ENCODE measurements at regions not wholly inside any gene's neighbourhood (a gene's known extent, or its start where the extent isn't known, plus 50 kb on each side); places are given as distances from the start of the nearest gene placed in this dataset.
A peak's percentile ranks its signal among the peaks of the same experiment; 100 is the strongest.

DNA sequence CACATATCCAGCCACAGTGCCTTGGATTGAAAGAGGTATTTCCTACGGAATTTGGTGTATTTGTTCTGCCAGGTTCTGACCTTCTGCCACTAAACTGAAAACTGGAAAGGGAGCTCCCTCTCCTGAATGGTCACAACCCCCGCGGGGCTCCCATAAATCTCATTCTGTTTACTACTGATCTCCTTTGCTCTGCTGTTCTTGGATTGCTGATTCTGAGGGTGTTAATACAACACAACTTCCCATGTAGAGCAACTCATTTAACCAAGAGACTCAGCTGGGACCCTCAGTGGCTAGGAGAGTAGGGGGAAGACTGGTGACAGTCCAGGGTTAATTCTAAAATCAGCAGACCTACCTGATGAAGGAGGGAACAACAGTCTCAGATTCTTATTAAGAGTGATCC lies 662.9 kb downstream of the INHBA start:
- no peak overlapping the region for H3K23ac ChIP-seq (ENCODE audit: low read length in 2 of 2)
- H3K9me3 ChIP-seq (ENCODE audit: control insufficient read depth, low read length), result peaks cover 7% of the 10 kb centered on the region
- H2BK15ac ChIP-seq (ENCODE audit: low read depth, poor library complexity, severe bottlenecking), result no peak overlapping the region
- no peak overlapping the region for H3K27ac ChIP-seq (ENCODE audit: low read length, poor library complexity, severe bottlenecking)
- H3K4me1 ChIP-seq (ENCODE audit: control insufficient read depth, insufficient read depth, low read depth, low read length), result peaks cover 5% of the 10 kb centered on the region
- H3K18ac ChIP-seq (ENCODE audit: low read depth in 1 of 2, low read length in 2 of 2), result no peak overlapping the region
- no peak overlapping the region for H3K9ac ChIP-seq (ENCODE audit: low read length)
- no peak overlapping the region for H2BK12ac ChIP-seq (ENCODE audit: low read length in 2 of 2)
- no peak overlapping the region for H2BK5ac ChIP-seq (ENCODE audit: low read depth, low read length, poor library complexity, severe bottlenecking)
- H3K36me3 ChIP-seq (ENCODE audit: control insufficient read depth in 1 of 2, insufficient read depth in 2 of 2, low read depth in 1 of 2, low read length in 2 of 2), result no peaks in the 10 kb centered on the region
- no peak overlapping the region for H3K4ac ChIP-seq (ENCODE audit: low read depth in 1 of 2, low read length in 2 of 2)
- no peak overlapping the region for H2BK120ac ChIP-seq (ENCODE audit: low read depth, low read length)
- no peak for DNase-seq
- H3K4me3 ChIP-seq (ENCODE audit: insufficient read depth in 1 of 2, low read depth in 1 of 2, low read length in 2 of 2), result no peak overlapping the region
- no peak overlapping the region for H3K4me2 ChIP-seq (ENCODE audit: low read length, poor library complexity, severe bottlenecking)
- 78% methylated on average over 1 of the region's 3 CpGs for WGBS
- no peak overlapping the region for H2AFZ ChIP-seq (ENCODE audit: low read depth, low read length)
- no peak overlapping the region for H4K8ac ChIP-seq (ENCODE audit: low read length)
- no peak overlapping the region for H4K91ac ChIP-seq (ENCODE audit: low read length)
- H3K14ac ChIP-seq (ENCODE audit: low read length in 2 of 2), result no peak overlapping the region
- H3K27me3 ChIP-seq (ENCODE audit: control insufficient read depth in 1 of 2, insufficient read depth in 1 of 2, low read length in 2 of 2), result no peaks in the 10 kb centered on the region
- no peaks in the 10 kb centered on the region for H3K79me1 ChIP-seq (replicated peaks; ENCODE audit: low read length, poor library complexity, severe bottlenecking)
- H2AK5ac ChIP-seq (ENCODE audit: low read length, severe bottlenecking), result no peak overlapping the region

DNA sequence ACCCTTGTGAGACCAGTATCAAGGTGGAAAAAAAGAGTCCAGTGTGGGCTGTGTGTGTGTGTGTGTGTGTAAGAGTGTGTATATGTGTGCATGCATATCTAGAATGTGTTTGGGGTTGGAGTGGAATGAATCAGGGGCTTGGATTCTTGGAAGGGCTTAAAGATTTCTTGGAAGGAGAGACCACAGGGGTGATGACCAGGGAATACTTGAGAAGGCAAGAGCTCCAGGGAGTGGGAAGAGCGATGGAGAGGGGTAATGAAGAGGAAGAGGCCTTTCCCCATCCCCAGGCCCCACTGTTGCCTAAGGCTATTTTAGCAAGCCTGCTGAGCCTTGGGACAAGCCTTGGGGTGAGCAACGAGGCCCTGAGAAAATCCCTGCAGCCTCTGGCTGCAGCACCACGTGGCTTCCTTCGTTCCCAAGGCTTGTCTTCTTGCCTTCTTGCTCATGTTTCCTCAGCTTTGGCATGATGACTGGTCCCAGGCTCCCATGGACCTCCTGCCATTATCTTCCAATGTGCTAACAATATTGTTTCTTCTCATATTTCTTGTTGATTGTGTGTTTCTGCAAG lies 663.4 kb downstream of the INHBA start:
- no peaks in the 10 kb centered on the region for H3K36me3 ChIP-seq (ENCODE audit: control insufficient read depth in 1 of 2, insufficient read depth in 2 of 2, low read depth in 1 of 2, low read length in 2 of 2)
- H2BK5ac ChIP-seq (ENCODE audit: low read depth, low read length, poor library complexity, severe bottlenecking), result no peak overlapping the region
- H3K4ac ChIP-seq (ENCODE audit: low read depth in 1 of 2, low read length in 2 of 2), result no peak overlapping the region
- no peak overlapping the region for H3K23ac ChIP-seq (ENCODE audit: low read length in 2 of 2)
- no peak overlapping the region for H2BK120ac ChIP-seq (ENCODE audit: low read depth, low read length)
- H3K4me3 ChIP-seq (ENCODE audit: insufficient read depth in 1 of 2, low read depth in 1 of 2, low read length in 2 of 2), result no peak overlapping the region
- no peaks in the 10 kb centered on the region for H3K79me1 ChIP-seq (replicated peaks; ENCODE audit: low read length, poor library complexity, severe bottlenecking)
- H4K91ac ChIP-seq (ENCODE audit: low read length), result no peak overlapping the region
- no peak overlapping the region for H3K14ac ChIP-seq (ENCODE audit: low read length in 2 of 2)
- H3K27ac ChIP-seq (ENCODE audit: low read length, poor library complexity, severe bottlenecking), result no peak overlapping the region
- H3K4me2 ChIP-seq (ENCODE audit: low read length, poor library complexity, severe bottlenecking), result no peak overlapping the region
- peak; percentile 27 for DNase-seq
- peaks cover 5% of the 10 kb centered on the region for H3K4me1 ChIP-seq (ENCODE audit: control insufficient read depth, insufficient read depth, low read depth, low read length)
- H3K9me3 ChIP-seq (ENCODE audit: control insufficient read depth, low read length), result peaks cover 7% of the 10 kb centered on the region
- H3K27me3 ChIP-seq (ENCODE audit: control insufficient read depth in 1 of 2, insufficient read depth in 1 of 2, low read length in 2 of 2), result no peaks in the 10 kb centered on the region
- 72% methylated on average over 4 of the region's 4 CpGs for WGBS
- no peak overlapping the region for H2BK15ac ChIP-seq (ENCODE audit: low read depth, poor library complexity, severe bottlenecking)
- H3K18ac ChIP-seq (ENCODE audit: low read depth in 1 of 2, low read length in 2 of 2), result no peak overlapping the region
- no peak overlapping the region for H2AFZ ChIP-seq (ENCODE audit: low read depth, low read length)
- H3K9ac ChIP-seq (ENCODE audit: low read length), result no peak overlapping the region
- no peak overlapping the region for H2AK5ac ChIP-seq (ENCODE audit: low read length, severe bottlenecking)
- no peak overlapping the region for H2BK12ac ChIP-seq (ENCODE audit: low read length in 2 of 2)
- H4K8ac ChIP-seq (ENCODE audit: low read length), result no peak overlapping the region

DNA sequence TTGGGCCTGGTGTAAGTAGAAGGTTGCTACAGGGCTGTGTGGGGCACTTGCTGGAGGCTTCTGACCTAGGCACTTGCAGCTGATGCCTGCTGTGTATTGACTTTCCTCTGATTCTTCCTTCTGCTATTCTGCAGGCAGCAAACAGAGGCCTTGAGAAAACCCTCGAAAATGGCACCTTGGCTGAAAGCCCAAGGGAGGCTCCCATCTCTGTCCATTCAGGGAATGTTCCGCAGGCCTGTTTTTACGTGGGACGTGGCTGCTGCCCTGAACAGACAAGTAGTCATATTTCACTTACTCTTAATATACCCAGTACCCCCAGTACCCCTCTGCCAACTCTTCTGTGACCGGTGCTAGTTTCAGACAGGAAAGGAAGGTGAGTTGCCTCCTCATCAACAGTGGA lies 664.7 kb downstream of the INHBA start:
- peak overlapping the region in 1 of 2 experiments; percentile 9 for H3K4ac ChIP-seq (ENCODE audit: low read depth in 1 of 2, low read length in 2 of 2)
- H4K91ac ChIP-seq (ENCODE audit: low read length), result no peak overlapping the region
- H3K9me3 ChIP-seq (ENCODE audit: control insufficient read depth, low read length), result peaks cover 3% of the 10 kb centered on the region
- no peak overlapping the region for H2BK120ac ChIP-seq (ENCODE audit: low read depth, low read length)
- peak overlapping the region in 1 of 2 experiments; percentile 3 for H2BK12ac ChIP-seq (ENCODE audit: low read length in 2 of 2)
- no peak overlapping the region for H2BK5ac ChIP-seq (ENCODE audit: low read depth, low read length, poor library complexity, severe bottlenecking)
- no peaks in the 10 kb centered on the region for H3K36me3 ChIP-seq (ENCODE audit: control insufficient read depth in 1 of 2, insufficient read depth in 2 of 2, low read depth in 1 of 2, low read length in 2 of 2)
- no peak overlapping the region for H3K18ac ChIP-seq (ENCODE audit: low read depth in 1 of 2, low read length in 2 of 2)
- WGBS, result 95% methylated on average over 5 of the region's 5 CpGs
- no peak overlapping the region for H3K27ac ChIP-seq (ENCODE audit: low read length, poor library complexity, severe bottlenecking)
- DNase-seq, result no peak
- H3K79me1 ChIP-seq (replicated peaks; ENCODE audit: low read length, poor library complexity, severe bottlenecking), result no peaks in the 10 kb centered on the region
- no peak overlapping the region for H2AK5ac ChIP-seq (ENCODE audit: low read length, severe bottlenecking)
- no peak overlapping the region for H4K8ac ChIP-seq (ENCODE audit: low read length)
- H2AFZ ChIP-seq (ENCODE audit: low read depth, low read length), result no peak overlapping the region
- no peak overlapping the region for H3K9ac ChIP-seq (ENCODE audit: low read length)
- no peak overlapping the region for H3K4me2 ChIP-seq (ENCODE audit: low read length, poor library complexity, severe bottlenecking)
- no peak overlapping the region for H3K4me3 ChIP-seq (ENCODE audit: insufficient read depth in 1 of 2, low read depth in 1 of 2, low read length in 2 of 2)
- H2BK15ac ChIP-seq (ENCODE audit: low read depth, poor library complexity, severe bottlenecking), result no peak overlapping the region
- H3K23ac ChIP-seq (ENCODE audit: low read length in 2 of 2), result no peak overlapping the region
- no peak overlapping the region for H3K14ac ChIP-seq (ENCODE audit: low read length in 2 of 2)
- H3K4me1 ChIP-seq (ENCODE audit: control insufficient read depth, insufficient read depth, low read depth, low read length), result peaks cover 5% of the 10 kb centered on the region
- H3K27me3 ChIP-seq (ENCODE audit: control insufficient read depth in 1 of 2, insufficient read depth in 1 of 2, low read length in 2 of 2), result no peaks in the 10 kb centered on the region

DNA sequence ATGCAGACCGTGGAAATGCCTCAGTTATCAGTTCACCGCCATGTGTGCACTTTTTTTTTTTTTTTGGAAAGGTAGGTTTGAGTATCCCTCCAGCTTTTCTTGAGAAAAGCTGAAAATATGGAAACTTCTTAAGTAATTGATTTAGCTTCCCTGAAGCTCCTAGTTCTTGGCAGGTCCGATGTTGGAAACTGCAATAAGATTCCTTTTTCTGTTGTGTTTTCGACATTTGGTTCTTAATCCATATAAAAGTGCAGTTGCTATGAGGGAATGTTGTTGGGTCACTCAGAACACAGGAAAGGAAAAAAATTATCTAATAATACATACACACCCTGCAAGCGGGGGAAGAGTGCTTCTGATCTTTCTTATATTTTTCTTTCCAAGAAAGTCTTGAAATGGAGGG lies 665.2 kb downstream of the INHBA start:
- no peak overlapping the region for H3K23ac ChIP-seq (ENCODE audit: low read length in 2 of 2)

More for the DNA sequence above, 665.2 kb downstream of the INHBA start:
- Histone ChIP-seq H4K8ac (ENCODE audit: low read length) (no peak overlapping the region), H2AK5ac (ENCODE audit: low read length, severe bottlenecking) (no peak overlapping the region), H3K27me3 (ENCODE audit: control insufficient read depth in 1 of 2, insufficient read depth in 1 of 2, low read length in 2 of 2) (no peaks in the 10 kb centered on the region), H3K36me3 (ENCODE audit: control insufficient read depth in 1 of 2, insufficient read depth in 2 of 2, low read depth in 1 of 2, low read length in 2 of 2) (no peaks in the 10 kb centered on the region), H2BK12ac (ENCODE audit: low read length in 2 of 2) (no peak overlapping the region), H2BK5ac (ENCODE audit: low read depth, low read length, poor library complexity, severe bottlenecking) (no peak overlapping the region), H3K79me1 (replicated peaks; ENCODE audit: low read length, poor library complexity, severe bottlenecking) (no peaks in the 10 kb centered on the region), H3K9me3 (ENCODE audit: control insufficient read depth, low read length) (no peaks in the 10 kb centered on the region), H2AFZ (ENCODE audit: low read depth, low read length) (no peak overlapping the region), H3K4me3 (ENCODE audit: insufficient read depth in 1 of 2, low read depth in 1 of 2, low read length in 2 of 2) (no peak overlapping the region), H3K9ac (ENCODE audit: low read length) (no peak overlapping the region), H3K14ac (ENCODE audit: low read length in 2 of 2) (no peak overlapping the region), H3K27ac (ENCODE audit: low read length, poor library complexity, severe bottlenecking) (no peak overlapping the region), H3K4me2 (ENCODE audit: low read length, poor library complexity, severe bottlenecking) (no peak overlapping the region), H4K91ac (ENCODE audit: low read length) (no peak overlapping the region), H2BK15ac (ENCODE audit: low read depth, poor library complexity, severe bottlenecking) (no peak overlapping the region), H3K4me1 (ENCODE audit: control insufficient read depth, insufficient read depth, low read depth, low read length) (peaks cover 5% of the 10 kb centered on the region), H2BK120ac (ENCODE audit: low read depth, low read length) (no peak overlapping the region), H3K4ac (ENCODE audit: low read depth in 1 of 2, low read length in 2 of 2) (no peak overlapping the region), H3K18ac (ENCODE audit: low read depth in 1 of 2, low read length in 2 of 2) (no peak overlapping the region)
- WGBS, result 92% methylated on average over 3 of the region's 5 CpGs
- no peak for DNase-seq

All from mesenchymal stem cell (in vitro differentiated cells and primary cell).